ENCODE measurements at regions not wholly inside any gene's neighbourhood (a gene's known extent, or its start where the extent isn't known, plus 50 kb on each side); places are given as distances from the start of the nearest gene placed in this dataset.

DNA sequence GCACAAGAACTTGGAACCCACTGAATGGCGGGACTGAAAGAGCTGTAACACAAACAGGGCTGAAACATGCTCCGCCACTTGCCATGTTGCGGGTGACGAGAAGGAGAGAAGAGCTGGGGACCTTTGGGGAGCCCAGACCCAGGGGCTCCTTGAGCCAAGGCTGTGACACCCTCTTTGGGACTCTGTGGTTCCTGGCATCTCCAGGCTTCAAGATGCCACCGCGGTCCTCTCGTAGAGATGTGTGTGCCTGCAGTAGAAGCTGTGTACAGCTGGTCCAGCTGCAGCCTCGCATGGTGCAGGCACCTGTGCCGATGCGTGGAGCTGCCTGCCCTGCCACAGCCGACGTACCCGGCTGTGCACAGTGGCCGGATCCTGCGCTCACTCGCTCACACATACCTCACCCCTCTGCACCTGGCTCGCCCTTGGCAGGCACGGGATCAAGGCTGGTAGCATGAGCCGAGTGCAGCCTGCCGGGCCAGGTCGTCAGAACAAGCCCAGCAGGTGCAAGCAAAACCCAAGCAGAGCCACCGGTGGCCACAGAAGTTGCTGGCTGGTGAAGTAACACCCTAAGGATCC lies 1385.8 kb downstream of the PCDH9 start:
- no peak overlapping the region for H3K27ac Mint-ChIP-seq
- H3K9me3 Mint-ChIP-seq = no peaks in the 10 kb centered on the region; the same call in 2 of the 3 replicates
- Histone ChIP-seq H3K9me2 (ENCODE audit: insufficient read depth) (no peaks in the 10 kb centered on the region), H3K27me3 (ENCODE audit: insufficient read depth) (no peaks in the 10 kb centered on the region), H3K36me3 (ENCODE audit: insufficient read depth) (no peaks in the 10 kb centered on the region), H3K4me2 (no peak overlapping the region), H3K27ac (ENCODE audit: low read depth) (no peak overlapping the region), H2AFZ (no peak overlapping the region), H4K20me1 (replicated peaks; ENCODE audit: insufficient read depth) (no peaks in the 10 kb centered on the region), H3K4me1 (ENCODE audit: insufficient read depth) (no peaks in the 10 kb centered on the region), H3K79me2 (replicated peaks; ENCODE audit: insufficient read depth) (no peaks in the 10 kb centered on the region), H3K4me3 (no peak overlapping the region), H3F3A (replicated peaks; ENCODE audit: low read depth) (no peaks in the 10 kb centered on the region)
- TF ChIP-seq, protein P1, sequence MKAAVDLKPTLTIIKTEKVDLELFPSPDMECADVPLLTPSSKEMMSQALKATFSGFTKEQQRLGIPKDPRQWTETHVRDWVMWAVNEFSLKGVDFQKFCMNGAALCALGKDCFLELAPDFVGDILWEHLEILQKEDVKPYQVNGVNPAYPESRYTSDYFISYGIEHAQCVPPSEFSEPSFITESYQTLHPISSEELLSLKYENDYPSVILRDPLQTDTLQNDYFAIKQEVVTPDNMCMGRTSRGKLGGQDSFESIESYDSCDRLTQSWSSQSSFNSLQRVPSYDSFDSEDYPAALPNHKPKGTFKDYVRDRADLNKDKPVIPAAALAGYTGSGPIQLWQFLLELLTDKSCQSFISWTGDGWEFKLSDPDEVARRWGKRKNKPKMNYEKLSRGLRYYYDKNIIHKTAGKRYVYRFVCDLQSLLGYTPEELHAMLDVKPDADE (IDR thresholded peaks at IDR 0.05) = no peak
- TF ChIP-seq ZNF331 (CRISPR knock-in tag; IDR thresholded peaks at IDR 0.05; ENCODE audit: low read depth) = no peak
- TF ChIP-seq STAT1 (IDR thresholded peaks at IDR 0.05; ENCODE audit: unreplicated experiment) = no peak
- no peak for TF ChIP-seq NANOG (IDR thresholded peaks at IDR 0.05; ENCODE audit: borderline replicate concordance)
- TF ChIP-seq, protein P2, sequence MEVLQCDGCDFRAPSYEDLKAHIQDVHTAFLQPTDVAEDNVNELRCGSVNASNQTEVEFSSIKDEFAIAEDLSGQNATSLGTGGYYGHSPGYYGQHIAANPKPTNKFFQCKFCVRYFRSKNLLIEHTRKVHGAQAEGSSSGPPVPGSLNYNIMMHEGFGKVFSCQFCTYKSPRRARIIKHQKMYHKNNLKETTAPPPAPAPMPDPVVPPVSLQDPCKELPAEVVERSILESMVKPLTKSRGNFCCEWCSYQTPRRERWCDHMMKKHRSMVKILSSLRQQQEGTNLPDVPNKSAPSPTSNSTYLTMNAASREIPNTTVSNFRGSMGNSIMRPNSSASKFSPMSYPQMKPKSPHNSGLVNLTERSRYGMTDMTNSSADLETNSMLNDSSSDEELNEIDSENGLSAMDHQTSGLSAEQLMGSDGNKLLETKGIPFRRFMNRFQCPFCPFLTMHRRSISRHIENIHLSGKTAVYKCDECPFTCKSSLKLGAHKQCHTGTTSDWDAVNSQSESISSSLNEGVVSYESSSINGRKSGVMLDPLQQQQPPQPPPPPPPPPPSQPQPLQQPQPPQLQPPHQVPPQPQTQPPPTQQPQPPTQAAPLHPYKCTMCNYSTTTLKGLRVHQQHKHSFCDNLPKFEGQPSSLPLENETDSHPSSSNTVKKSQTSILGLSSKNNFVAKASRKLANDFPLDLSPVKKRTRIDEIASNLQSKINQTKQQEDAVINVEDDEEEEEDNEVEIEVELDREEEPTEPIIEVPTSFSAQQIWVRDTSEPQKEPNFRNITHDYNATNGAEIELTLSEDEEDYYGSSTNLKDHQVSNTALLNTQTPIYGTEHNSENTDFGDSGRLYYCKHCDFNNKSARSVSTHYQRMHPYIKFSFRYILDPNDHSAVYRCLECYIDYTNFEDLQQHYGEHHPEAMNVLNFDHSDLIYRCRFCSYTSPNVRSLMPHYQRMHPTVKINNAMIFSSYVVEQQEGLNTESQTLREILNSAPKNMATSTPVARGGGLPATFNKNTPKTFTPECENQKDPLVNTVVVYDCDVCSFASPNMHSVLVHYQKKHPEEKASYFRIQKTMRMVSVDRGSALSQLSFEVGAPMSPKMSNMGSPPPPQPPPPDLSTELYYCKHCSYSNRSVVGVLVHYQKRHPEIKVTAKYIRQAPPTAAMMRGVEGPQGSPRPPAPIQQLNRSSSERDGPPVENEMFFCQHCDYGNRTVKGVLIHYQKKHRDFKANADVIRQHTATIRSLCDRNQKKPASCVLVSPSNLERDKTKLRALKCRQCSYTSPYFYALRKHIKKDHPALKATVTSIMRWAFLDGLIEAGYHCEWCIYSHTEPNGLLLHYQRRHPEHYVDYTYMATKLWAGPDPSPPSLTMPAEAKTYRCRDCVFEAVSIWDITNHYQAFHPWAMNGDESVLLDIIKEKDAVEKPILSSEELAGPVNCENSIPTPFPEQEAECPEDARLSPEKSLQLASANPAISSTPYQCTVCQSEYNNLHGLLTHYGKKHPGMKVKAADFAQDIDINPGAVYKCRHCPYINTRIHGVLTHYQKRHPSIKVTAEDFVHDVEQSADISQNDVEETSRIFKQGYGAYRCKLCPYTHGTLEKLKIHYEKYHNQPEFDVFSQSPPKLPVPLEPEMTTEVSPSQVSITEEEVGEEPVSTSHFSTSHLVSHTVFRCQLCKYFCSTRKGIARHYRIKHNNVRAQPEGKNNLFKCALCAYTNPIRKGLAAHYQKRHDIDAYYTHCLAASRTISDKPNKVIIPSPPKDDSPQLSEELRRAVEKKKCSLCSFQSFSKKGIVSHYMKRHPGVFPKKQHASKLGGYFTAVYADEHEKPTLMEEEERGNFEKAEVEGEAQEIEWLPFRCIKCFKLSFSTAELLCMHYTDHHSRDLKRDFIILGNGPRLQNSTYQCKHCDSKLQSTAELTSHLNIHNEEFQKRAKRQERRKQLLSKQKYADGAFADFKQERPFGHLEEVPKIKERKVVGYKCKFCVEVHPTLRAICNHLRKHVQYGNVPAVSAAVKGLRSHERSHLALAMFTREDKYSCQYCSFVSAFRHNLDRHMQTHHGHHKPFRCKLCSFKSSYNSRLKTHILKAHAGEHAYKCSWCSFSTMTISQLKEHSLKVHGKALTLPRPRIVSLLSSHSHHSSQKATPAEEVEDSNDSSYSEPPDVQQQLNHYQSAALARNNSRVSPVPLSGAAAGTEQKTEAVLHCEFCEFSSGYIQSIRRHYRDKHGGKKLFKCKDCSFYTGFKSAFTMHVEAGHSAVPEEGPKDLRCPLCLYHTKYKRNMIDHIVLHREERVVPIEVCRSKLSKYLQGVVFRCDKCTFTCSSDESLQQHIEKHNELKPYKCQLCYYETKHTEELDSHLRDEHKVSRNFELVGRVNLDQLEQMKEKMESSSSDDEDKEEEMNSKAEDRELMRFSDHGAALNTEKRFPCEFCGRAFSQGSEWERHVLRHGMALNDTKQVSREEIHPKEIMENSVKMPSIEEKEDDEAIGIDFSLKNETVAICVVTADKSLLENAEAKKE (CRISPR knock-in tag; IDR thresholded peaks at IDR 0.05) = no peak
- TF ChIP-seq CREB1 (CRISPR knock-in tag; IDR thresholded peaks at IDR 0.05; ENCODE audit: low read depth) = no peak
- no peak for TF ChIP-seq EZH2phosphoT487 (IDR thresholded peaks at IDR 0.05; ENCODE audit: unreplicated experiment)
- no peak for TF ChIP-seq ZNF114 (CRISPR knock-in tag; IDR thresholded peaks at IDR 0.05)
- TF ChIP-seq EZH2 (IDR thresholded peaks at IDR 0.05; ENCODE audit: low read depth, unreplicated experiment) = no peak
- peaks cover 4% of the 10 kb centered on the region for H3K27me3 Mint-ChIP-seq (ENCODE audit: insufficient read depth, low read depth, poor library complexity)
- no peak for DNase-seq (ENCODE audit: low spot score)
- no peak overlapping the region for H3K4me3 Mint-ChIP-seq
- no peak for ATAC-seq
- no peaks in the 10 kb centered on the region for H3K4me1 Mint-ChIP-seq
- H3K36me3 Mint-ChIP-seq (ENCODE audit: low read depth) = no peaks in the 10 kb centered on the region; the same call in 2 of the 3 replicates

All from GM23338 (cell line).